ENCODE measurements at regions not wholly inside any gene's neighbourhood (a gene's known extent, or its start where the extent isn't known, plus 50 kb on each side); places are given as distances from the start of the nearest gene placed in this dataset.

DNA sequence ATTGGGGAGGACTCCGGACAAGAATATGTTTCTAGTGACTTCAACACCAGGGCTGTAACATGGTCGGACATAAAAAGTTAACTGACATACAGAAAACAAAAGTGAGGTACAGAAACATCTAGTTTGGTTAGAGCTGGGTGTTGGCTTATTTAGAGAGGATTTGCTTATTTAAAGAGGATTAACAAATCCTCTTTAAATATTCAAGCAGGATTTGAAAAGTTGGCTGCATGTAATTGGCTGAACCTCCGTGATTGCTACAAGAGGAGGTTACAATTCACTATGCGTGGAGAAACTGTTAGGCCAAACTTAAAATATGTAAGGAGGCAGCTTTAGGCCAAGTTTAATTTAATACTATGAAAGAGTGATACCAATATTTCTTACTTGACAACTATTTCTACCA is 2707.4 kb downstream of the ARAP2 start:
- no peaks in the 10 kb centered on the region for H3K9me3 ChIP-seq (ENCODE audit: low read length)
- no peak overlapping the region for H3K9ac ChIP-seq (ENCODE audit: low read length)
- no peaks in the 10 kb centered on the region for H3K27me3 ChIP-seq (ENCODE audit: control insufficient read depth in 1 of 2, insufficient read depth in 2 of 2, low read length in 2 of 2)
- H3K4me1 ChIP-seq (ENCODE audit: insufficient read depth, low read length), result no peaks in the 10 kb centered on the region
- no peaks in the 10 kb centered on the region for H3K36me3 ChIP-seq (ENCODE audit: insufficient read depth, low read length)
- no peak overlapping the region for H3K27ac ChIP-seq (ENCODE audit: low read depth, low read length)
- no peak overlapping the region for H3K4me3 ChIP-seq (ENCODE audit: low read depth in 1 of 2, low read length in 2 of 2)

- Histone ChIP-seq H3K27me3 (ENCODE audit: control insufficient read depth in 1 of 2, insufficient read depth in 2 of 2, low read length in 2 of 2) (no peaks in the 10 kb centered on the region), H3K4me3 (ENCODE audit: low read depth in 1 of 2, low read length in 2 of 2) (no peak overlapping the region), H3K9ac (ENCODE audit: low read length) (no peak overlapping the region), H3K36me3 (ENCODE audit: insufficient read depth, low read length) (no peaks in the 10 kb centered on the region), H3K4me1 (ENCODE audit: insufficient read depth, low read length) (no peaks in the 10 kb centered on the region), H3K27ac (ENCODE audit: low read depth, low read length) (no peak overlapping the region), H3K9me3 (ENCODE audit: low read length) (no peaks in the 10 kb centered on the region)
Measured at GRCh38 chr4:33537527-33537926, 2706.8 kb downstream of the ARAP2 start.

DNA sequence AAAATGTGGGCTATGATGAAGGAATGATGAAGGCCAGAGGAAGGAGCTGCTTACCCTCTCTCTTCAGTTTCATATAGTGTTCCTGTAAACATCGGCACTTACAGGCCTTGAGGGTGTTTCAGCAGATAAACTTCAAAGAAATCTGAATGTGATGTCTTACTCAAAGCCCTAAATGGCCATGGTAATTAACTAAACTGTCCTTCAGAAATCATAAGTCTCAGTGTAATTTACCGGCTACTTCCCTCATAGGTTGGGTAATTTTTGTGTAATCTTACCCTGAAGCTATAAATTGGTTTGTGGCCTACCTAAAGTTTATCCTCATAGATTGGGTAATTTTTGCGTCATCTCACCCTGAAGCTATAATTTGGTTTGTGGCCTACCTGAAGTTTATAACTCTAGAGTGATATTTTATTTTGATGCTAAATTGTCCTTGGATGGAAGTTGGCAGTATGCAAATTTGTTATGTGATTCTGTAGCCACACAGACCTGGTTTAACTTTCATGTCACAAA is 2700.3 kb downstream of the ARAP2 start:
- Histone ChIP-seq H3K4me1 (ENCODE audit: insufficient read depth, low read length) (no peaks in the 10 kb centered on the region), H3K9me3 (ENCODE audit: low read length) (no peaks in the 10 kb centered on the region), H3K4me3 (ENCODE audit: low read depth in 1 of 2, low read length in 2 of 2) (no peak overlapping the region)

DNA sequence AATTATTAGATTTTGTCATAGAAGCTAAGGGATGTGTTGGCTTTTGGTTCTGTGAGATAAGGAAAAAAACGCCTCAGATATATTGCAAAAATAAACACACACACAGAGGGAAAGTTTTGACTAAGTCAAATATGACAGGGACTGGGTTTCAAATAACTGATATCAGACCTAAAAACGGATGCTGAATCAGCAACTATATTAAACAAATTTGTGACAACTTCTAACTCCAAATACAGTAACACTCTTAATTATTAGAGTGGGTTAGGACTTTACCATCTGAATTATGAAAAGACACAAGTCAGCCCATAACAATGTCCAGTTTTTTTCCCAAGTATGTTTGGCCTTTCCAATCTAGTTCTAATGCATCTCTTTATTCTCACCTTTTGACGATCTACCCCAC is 2693.1 kb downstream of the ARAP2 start:
- Histone ChIP-seq H3K36me3 (ENCODE audit: insufficient read depth, low read length) (no peaks in the 10 kb centered on the region), H3K27ac (ENCODE audit: low read depth, low read length) (no peak overlapping the region), H3K4me3 (ENCODE audit: low read depth in 1 of 2, low read length in 2 of 2) (no peak overlapping the region), H3K9me3 (ENCODE audit: low read length) (no peaks in the 10 kb centered on the region), H3K27me3 (ENCODE audit: control insufficient read depth in 1 of 2, insufficient read depth in 2 of 2, low read length in 2 of 2) (no peaks in the 10 kb centered on the region), H3K4me1 (ENCODE audit: insufficient read depth, low read length) (no peaks in the 10 kb centered on the region), H3K9ac (ENCODE audit: low read length) (no peak overlapping the region)

More for the DNA sequence above, 2700.3 kb downstream of the ARAP2 start:
- no peak overlapping the region for H3K9ac ChIP-seq (ENCODE audit: low read length)
- H3K36me3 ChIP-seq (ENCODE audit: insufficient read depth, low read length), result no peaks in the 10 kb centered on the region
- H3K27me3 ChIP-seq (ENCODE audit: control insufficient read depth in 1 of 2, insufficient read depth in 2 of 2, low read length in 2 of 2), result no peaks in the 10 kb centered on the region
- H3K27ac ChIP-seq (ENCODE audit: low read depth, low read length), result no peak overlapping the region

DNA sequence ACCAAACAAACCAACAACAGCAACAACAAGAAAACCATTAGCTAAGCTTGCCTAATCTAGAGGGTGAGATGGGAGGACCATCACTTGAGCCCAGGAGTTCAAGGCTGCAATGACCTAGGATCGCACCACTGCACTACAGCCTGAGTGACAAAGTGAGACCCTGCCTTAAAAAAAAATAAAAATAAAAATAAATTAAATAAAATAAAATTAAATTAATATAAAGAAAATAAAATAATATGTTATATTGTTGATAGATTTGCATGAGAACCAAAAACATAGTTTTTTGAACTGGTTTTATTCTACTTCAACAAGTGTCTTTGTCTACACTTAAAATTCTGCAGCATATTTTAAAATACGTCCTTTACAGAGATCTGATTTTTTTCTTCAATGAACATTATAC is 2683.1 kb downstream of the ARAP2 start:
- Histone ChIP-seq H3K4me3 (ENCODE audit: low read depth in 1 of 2, low read length in 2 of 2) (no peak overlapping the region), H3K27me3 (ENCODE audit: control insufficient read depth in 1 of 2, insufficient read depth in 2 of 2, low read length in 2 of 2) (no peaks in the 10 kb centered on the region), H3K9me3 (ENCODE audit: low read length) (no peaks in the 10 kb centered on the region), H3K4me1 (ENCODE audit: insufficient read depth, low read length) (no peaks in the 10 kb centered on the region), H3K9ac (ENCODE audit: low read length) (no peak overlapping the region), H3K27ac (ENCODE audit: low read depth, low read length) (no peak overlapping the region), H3K36me3 (ENCODE audit: insufficient read depth, low read length) (no peaks in the 10 kb centered on the region)

DNA sequence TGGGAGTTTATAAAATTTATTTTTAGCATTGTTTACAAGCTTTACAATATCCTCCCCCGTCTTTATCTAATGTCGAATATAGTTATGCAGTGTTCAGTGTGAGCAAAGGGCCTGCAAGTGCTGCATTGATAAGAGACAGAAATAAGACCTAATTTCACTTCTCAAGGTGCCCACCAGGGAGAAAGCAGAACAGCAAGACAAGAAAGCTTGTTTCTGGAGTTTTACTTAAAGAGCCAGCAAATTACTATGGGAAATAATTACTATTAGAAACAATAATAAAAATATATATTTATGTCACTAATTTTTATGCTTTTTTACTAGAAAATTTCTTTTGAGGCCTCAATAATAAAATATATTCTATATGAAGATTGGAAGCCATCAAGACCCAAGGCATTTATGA is 2677.7 kb downstream of the ARAP2 start:
- Histone ChIP-seq H3K9ac (ENCODE audit: low read length) (no peak overlapping the region), H3K4me1 (ENCODE audit: insufficient read depth, low read length) (no peaks in the 10 kb centered on the region), H3K9me3 (ENCODE audit: low read length) (no peaks in the 10 kb centered on the region), H3K27ac (ENCODE audit: low read depth, low read length) (no peak overlapping the region), H3K27me3 (ENCODE audit: control insufficient read depth in 1 of 2, insufficient read depth in 2 of 2, low read length in 2 of 2) (no peaks in the 10 kb centered on the region), H3K4me3 (ENCODE audit: low read depth in 1 of 2, low read length in 2 of 2) (no peak overlapping the region), H3K36me3 (ENCODE audit: insufficient read depth, low read length) (no peaks in the 10 kb centered on the region)

DNA sequence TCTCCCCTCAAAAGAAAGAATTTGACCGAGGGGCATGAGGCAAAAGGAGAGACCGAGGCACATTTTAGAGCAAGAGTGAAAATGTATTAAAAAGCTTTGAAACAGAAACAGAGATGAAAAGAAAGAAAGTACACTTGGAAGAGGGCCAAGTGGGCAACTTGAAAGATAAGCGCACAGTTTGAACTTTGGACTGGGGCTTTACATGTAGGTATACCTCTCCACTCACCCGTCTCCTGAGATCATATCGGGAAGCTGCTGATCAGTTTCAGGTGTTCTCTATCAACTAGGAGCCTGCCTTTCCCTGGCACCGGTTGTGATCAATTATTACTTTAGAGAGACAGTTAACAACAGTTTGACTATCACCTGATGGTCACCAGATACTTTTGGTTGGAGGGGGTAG is 2666.5 kb downstream of the ARAP2 start:
- H3K4me3 ChIP-seq (ENCODE audit: low read depth in 1 of 2, low read length in 2 of 2), result no peak overlapping the region

GRCh38 chr4:33579951-33580350 is 2664.4 kb downstream of the ARAP2 start:
- Histone ChIP-seq H3K36me3 (ENCODE audit: insufficient read depth, low read length) (no peaks in the 10 kb centered on the region), H3K27ac (ENCODE audit: low read depth, low read length) (no peak overlapping the region), H3K27me3 (ENCODE audit: control insufficient read depth in 1 of 2, insufficient read depth in 2 of 2, low read length in 2 of 2) (no peaks in the 10 kb centered on the region), H3K9ac (ENCODE audit: low read length) (no peak overlapping the region), H3K4me3 (ENCODE audit: low read depth in 1 of 2, low read length in 2 of 2) (no peak overlapping the region), H3K9me3 (ENCODE audit: low read length) (no peaks in the 10 kb centered on the region), H3K4me1 (ENCODE audit: insufficient read depth, low read length) (no peaks in the 10 kb centered on the region)

More for the DNA sequence above, 2666.5 kb downstream of the ARAP2 start:
- H3K4me1 ChIP-seq (ENCODE audit: insufficient read depth, low read length), result no peaks in the 10 kb centered on the region
- H3K9me3 ChIP-seq (ENCODE audit: low read length), result no peaks in the 10 kb centered on the region
- no peaks in the 10 kb centered on the region for H3K36me3 ChIP-seq (ENCODE audit: insufficient read depth, low read length)
- H3K27ac ChIP-seq (ENCODE audit: low read depth, low read length), result no peak overlapping the region
- no peaks in the 10 kb centered on the region for H3K27me3 ChIP-seq (ENCODE audit: control insufficient read depth in 1 of 2, insufficient read depth in 2 of 2, low read length in 2 of 2)
- H3K9ac ChIP-seq (ENCODE audit: low read length), result no peak overlapping the region

DNA sequence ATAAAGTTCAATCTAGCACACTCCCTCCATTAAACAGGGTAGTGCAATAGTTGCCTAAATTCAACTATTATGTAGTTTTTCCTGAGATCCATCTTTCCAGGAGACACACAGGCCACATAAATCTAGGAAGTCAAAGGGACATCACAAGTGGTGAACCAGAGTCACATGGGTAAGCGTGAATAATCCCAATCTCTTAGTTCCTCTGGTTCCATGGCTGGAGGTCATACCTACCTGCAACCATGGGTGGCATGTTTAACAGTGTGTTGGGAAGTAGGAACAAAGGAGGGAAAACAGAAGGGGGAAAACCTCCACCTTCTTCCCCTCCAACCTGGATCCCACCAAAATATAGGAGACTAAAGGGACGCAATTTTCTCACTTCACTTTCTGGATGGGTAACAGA is 2651.6 kb downstream of the ARAP2 start:
- no peak overlapping the region for H3K9ac ChIP-seq (ENCODE audit: low read length)
- no peak overlapping the region for H3K4me3 ChIP-seq (ENCODE audit: low read depth in 1 of 2, low read length in 2 of 2)
- H3K36me3 ChIP-seq (ENCODE audit: insufficient read depth, low read length), result no peaks in the 10 kb centered on the region
- H3K4me1 ChIP-seq (ENCODE audit: insufficient read depth, low read length), result no peaks in the 10 kb centered on the region
- no peak overlapping the region for H3K27ac ChIP-seq (ENCODE audit: low read depth, low read length)
- no peaks in the 10 kb centered on the region for H3K27me3 ChIP-seq (ENCODE audit: control insufficient read depth in 1 of 2, insufficient read depth in 2 of 2, low read length in 2 of 2)
- H3K9me3 ChIP-seq (ENCODE audit: low read length), result peaks cover 10% of the 10 kb centered on the region

- H3K9me3 ChIP-seq (ENCODE audit: low read length), result no peaks in the 10 kb centered on the region
- no peaks in the 10 kb centered on the region for H3K36me3 ChIP-seq (ENCODE audit: insufficient read depth, low read length)
- H3K9ac ChIP-seq (ENCODE audit: low read length), result no peak overlapping the region
- H3K4me1 ChIP-seq (ENCODE audit: insufficient read depth, low read length), result no peaks in the 10 kb centered on the region
- no peak overlapping the region for H3K27ac ChIP-seq (ENCODE audit: low read depth, low read length)
- no peak overlapping the region for H3K4me3 ChIP-seq (ENCODE audit: low read depth in 1 of 2, low read length in 2 of 2)
- H3K27me3 ChIP-seq (ENCODE audit: control insufficient read depth in 1 of 2, insufficient read depth in 2 of 2, low read length in 2 of 2), result no peaks in the 10 kb centered on the region
Measured at GRCh38 chr4:33606951-33607350, 2637.4 kb downstream of the ARAP2 start.

GRCh38 chr4:33616121-33616520 is 2628.2 kb downstream of the ARAP2 start:
- Histone ChIP-seq H3K4me3 (ENCODE audit: low read depth in 1 of 2, low read length in 2 of 2) (no peak overlapping the region), H3K27me3 (ENCODE audit: control insufficient read depth in 1 of 2, insufficient read depth in 2 of 2, low read length in 2 of 2) (no peaks in the 10 kb centered on the region), H3K9me3 (ENCODE audit: low read length) (no peaks in the 10 kb centered on the region), H3K36me3 (ENCODE audit: insufficient read depth, low read length) (no peaks in the 10 kb centered on the region), H3K9ac (ENCODE audit: low read length) (no peak overlapping the region), H3K27ac (ENCODE audit: low read depth, low read length) (no peak overlapping the region), H3K4me1 (ENCODE audit: insufficient read depth, low read length) (no peaks in the 10 kb centered on the region)

DNA sequence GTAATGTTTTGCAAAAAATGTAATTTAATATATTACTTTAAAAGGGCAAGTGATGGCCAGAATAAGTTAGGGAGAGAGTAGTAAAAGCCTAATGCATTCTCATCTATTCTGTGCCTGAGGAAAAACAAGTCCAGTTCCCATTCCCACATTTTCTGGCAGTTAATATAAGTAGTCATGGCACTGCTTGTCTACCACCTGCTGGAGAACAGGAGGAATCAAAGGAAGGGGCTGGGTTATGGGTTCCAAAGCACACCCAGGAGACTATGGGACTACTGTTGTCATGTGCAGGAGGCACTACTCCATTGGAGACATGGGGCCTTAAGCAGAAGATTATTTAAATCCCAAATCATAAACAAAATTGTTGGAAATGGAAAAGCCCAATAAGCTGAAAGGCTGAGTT is 2618.6 kb downstream of the ARAP2 start:
- H3K9me3 ChIP-seq (ENCODE audit: low read length), result no peaks in the 10 kb centered on the region
- H3K36me3 ChIP-seq (ENCODE audit: insufficient read depth, low read length), result no peaks in the 10 kb centered on the region
- H3K27me3 ChIP-seq (ENCODE audit: control insufficient read depth in 1 of 2, insufficient read depth in 2 of 2, low read length in 2 of 2), result no peaks in the 10 kb centered on the region
- no peak overlapping the region for H3K9ac ChIP-seq (ENCODE audit: low read length)
- no peak overlapping the region for H3K27ac ChIP-seq (ENCODE audit: low read depth, low read length)
- peaks cover 3% of the 10 kb centered on the region for H3K4me1 ChIP-seq (ENCODE audit: insufficient read depth, low read length)
- no peak overlapping the region for H3K4me3 ChIP-seq (ENCODE audit: low read depth in 1 of 2, low read length in 2 of 2)
